ENCODE measurements at regions not wholly inside any gene's neighbourhood (a gene's known extent, or its start where the extent isn't known, plus 50 kb on each side); places are given as distances from the start of the nearest gene placed in this dataset.

DNA sequence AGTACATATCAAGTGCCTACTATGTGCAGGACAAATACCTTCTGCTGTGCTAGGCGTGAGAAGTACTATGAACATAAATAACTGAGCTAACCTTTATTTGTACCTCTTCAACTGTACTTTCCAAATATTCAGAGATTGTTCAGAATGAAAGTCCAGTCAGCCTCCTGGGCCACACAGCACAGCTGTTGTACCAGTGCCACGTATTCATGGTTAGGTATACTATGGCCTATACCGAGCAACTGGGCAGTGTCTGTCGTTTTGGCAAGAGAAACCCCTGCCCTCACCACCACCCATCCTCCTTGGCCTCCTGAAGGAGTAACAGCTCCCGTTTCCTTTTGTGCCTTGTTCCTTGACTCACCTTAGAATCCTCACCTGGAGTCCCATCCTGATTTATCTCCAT is 53.0 kb downstream of the RASSF10 start:
- Mint-ChIP-seq H3K27me3 (peaks cover 25% of the 10 kb centered on the region), H3K9me3 (peaks cover 4% of the 10 kb centered on the region), H3K4me3 (no peak overlapping the region), H3K36me3 (ENCODE audit: low read depth) (no peaks in the 10 kb centered on the region), H3K4me1 (no peaks in the 10 kb centered on the region), H3K27ac (no peak overlapping the region)
- ATAC-seq: no peak
- no peak for DNase-seq

DNA sequence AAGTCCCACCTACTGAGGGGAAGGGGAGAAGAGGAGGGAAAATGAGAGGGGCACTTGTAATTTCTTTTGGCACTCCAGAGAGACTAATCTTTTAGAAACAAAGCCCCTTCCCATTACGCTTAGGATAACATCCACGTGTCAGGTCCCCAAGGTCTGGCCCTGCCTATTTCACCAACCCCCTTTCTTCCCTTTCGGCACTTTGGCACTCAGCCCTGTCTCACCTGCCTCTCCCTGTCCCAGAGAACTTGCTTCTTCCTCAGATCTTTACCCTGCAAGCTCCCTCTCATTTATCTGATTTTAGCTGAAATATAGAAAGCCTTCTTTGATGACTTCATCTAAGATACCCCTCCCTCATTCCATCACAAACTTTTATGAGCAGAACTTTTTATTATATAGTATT is 55.5 kb downstream of the RASSF10 start:
- ATAC-seq (no peak), DNase-seq (no peak)
- Mint-ChIP-seq H3K27me3 (peaks cover 21% of the 10 kb centered on the region), H3K4me3 (no peak overlapping the region), H3K4me1 (no peaks in the 10 kb centered on the region), H3K36me3 (ENCODE audit: low read depth) (no peaks in the 10 kb centered on the region), H3K27ac (no peak overlapping the region), H3K9me3 (peaks cover 4% of the 10 kb centered on the region)

DNA sequence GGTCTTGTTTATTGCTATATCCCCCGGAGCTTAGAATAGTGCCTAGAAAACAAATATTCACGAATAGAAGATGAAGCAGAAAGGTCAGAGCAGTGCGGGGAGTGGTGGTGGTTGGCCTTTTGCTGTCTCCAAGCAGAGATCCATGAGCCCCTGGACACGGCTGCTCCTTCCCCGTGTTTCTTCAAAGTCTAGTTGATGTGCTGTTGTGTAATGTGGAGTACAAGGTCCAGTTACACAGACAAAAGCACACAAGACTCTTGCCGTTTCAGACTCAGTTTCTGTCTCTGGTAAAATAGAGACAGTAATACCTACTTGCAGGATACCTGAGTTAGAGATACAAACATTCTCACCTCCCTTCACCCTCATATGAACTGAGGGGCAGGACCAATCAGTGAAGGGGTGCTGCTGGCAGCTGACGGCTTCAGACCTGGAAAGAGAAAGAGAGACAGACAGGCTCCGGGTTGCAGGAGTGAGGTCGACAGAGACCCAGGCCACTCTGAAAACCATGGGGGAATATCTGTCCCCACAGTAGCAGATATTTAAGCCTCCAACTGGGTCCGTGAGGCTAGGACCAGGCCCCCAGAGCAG is 56.2 kb downstream of the RASSF10 start:
- Mint-ChIP-seq H3K27me3 (peaks cover 21% of the 10 kb centered on the region), H3K27ac (no peak overlapping the region), H3K4me3 (no peak overlapping the region), H3K36me3 (ENCODE audit: low read depth) (no peaks in the 10 kb centered on the region), H3K9me3 (peaks cover 4% of the 10 kb centered on the region), H3K4me1 (no peaks in the 10 kb centered on the region)
- DNase-seq (no peak), ATAC-seq (no peak)

DNA sequence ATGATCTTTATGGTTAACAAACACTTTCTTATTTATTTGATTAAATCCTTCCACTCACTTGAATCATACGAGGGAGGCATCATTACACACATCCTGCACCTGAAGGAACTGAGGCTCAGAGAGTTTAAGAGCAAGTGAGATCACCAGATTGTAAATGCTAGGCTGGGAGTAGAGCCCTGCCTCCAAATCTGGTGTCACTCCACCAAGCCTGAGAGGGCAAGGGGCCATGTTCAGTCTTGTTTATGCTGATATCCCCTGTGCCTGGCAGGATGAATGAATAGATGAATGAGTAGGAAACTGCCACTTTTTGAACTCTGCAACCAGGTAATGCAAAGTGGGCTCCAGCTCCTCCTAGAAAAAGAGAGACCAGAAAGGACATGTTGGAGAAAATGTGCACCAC is 59.1 kb downstream of the RASSF10 start:
- Mint-ChIP-seq H3K27ac (no peak overlapping the region), H3K27me3 (peaks cover 19% of the 10 kb centered on the region), H3K9me3 (peaks cover 4% of the 10 kb centered on the region), H3K4me3 (no peak overlapping the region), H3K36me3 (ENCODE audit: low read depth) (no peaks in the 10 kb centered on the region), H3K4me1 (no peaks in the 10 kb centered on the region)
- ATAC-seq: no peak
- no peak for DNase-seq

DNA sequence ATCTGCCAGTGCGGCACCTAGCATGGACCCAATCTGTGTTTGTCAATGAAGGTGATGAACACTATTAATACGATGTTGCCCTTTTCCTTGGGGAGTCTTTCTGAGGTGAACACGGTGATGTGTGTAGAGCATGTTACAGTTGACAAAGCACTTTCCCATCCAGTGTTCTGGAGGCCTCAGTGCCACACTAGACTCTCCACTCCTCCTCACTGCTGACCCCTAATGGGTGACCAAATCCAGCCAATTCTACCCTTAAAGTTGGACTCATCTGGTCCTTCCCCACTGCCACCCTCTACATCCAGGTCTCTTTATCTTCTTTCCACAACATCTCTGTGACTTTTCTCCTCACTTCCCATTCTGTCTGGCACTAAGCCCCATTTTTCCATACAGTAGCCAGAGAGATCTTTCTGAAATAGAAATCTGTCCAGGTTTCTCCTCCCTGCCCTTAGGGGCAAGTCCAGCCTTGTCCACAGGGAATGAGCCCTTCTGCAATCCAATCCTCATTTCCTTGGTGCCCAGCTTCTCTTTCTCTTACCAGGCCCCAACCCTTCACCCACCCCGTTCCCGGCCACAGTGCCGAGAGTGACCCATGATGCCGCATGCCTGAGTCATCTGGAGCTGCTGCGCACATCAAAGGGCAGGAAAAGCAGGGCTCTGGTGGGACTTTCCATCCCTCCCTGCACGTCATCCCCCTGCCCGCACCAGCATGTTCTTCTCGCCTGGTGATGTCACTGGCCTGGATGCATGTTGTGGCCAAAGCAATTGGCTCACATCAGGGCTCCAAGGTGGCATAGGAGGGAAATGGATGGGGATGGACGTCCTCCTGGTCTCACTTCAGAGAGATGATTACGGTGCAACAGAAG is 64.2 kb downstream of the RASSF10 start:
- no peak for ATAC-seq
- H3K4me1 Mint-ChIP-seq: no peaks in the 10 kb centered on the region
- H3K36me3 Mint-ChIP-seq (ENCODE audit: low read depth): no peaks in the 10 kb centered on the region
- no peak overlapping the region for H3K27ac Mint-ChIP-seq
- H3K27me3 Mint-ChIP-seq: peaks cover 9% of the 10 kb centered on the region
- H3K4me3 Mint-ChIP-seq: no peak overlapping the region
- H3K9me3 Mint-ChIP-seq: no peaks in the 10 kb centered on the region
- no peak for DNase-seq

DNA sequence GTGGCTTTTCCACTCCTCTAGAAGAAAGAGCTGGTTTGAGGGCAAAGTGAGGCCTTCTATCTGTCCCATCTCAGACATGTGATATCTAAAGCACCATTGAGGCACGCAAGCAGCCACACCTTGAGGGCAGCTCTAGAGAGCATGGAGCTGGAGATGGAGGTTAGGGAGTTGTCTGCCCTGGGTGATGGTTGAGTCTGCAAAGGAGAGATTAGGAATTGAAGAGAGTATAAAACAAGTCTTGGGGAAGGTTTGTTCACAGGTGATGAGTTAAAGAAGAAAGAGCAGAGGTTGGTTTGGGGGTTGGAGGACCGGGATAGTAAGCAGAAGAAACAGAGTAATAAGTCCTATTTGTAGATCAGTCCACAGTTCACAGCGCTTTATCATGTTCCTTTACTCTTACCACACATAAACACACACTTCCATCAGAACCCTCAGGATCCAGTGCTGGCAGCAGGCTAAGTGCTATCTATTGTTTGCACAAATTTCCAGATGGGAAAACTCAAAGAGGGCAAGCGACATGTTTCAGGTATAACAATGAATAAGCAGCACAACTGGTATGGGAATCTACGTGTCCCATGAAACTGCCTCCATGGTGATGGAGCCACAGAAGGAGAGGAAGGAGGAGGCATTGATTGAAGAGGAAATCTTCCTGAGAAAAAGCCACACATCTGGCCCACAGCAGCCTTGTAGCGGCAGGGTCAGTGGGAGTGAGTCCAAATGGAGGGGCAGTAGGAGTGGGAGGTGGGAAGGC is 65.8 kb downstream of the RASSF10 start:
- Mint-ChIP-seq H3K27me3 (peaks cover 20% of the 10 kb centered on the region), H3K9me3 (no peaks in the 10 kb centered on the region), H3K4me3 (no peak overlapping the region), H3K27ac (no peak overlapping the region), H3K36me3 (ENCODE audit: low read depth) (no peaks in the 10 kb centered on the region), H3K4me1 (no peaks in the 10 kb centered on the region)
- DNase-seq (no peak), ATAC-seq (no peak)

DNA sequence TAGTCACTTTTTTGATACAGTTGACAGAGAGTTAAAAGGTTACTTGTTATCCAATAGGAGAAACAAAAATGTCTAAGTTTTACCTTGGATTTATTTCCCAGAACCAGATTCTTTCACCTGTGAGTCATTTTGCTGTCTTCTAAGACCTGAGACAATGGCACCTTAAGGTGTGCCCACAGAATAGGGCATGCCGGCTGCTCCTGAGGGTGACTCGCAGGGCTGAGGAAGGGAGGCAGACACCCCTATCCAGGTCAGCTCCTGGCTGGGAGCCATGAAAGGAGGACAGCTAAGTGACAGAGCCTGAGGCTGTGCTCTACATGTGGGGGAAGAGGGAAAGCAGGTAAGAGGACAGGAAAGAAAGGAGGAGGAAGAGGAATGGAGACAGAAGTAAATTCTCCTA is 67.8 kb downstream of the RASSF10 start:
- Mint-ChIP-seq H3K4me1 (no peaks in the 10 kb centered on the region), H3K27ac (no peak overlapping the region), H3K9me3 (no peaks in the 10 kb centered on the region), H3K36me3 (ENCODE audit: low read depth) (no peaks in the 10 kb centered on the region), H3K4me3 (no peak overlapping the region), H3K27me3 (peaks cover 25% of the 10 kb centered on the region)
- ATAC-seq (no peak), DNase-seq (no peak)

DNA sequence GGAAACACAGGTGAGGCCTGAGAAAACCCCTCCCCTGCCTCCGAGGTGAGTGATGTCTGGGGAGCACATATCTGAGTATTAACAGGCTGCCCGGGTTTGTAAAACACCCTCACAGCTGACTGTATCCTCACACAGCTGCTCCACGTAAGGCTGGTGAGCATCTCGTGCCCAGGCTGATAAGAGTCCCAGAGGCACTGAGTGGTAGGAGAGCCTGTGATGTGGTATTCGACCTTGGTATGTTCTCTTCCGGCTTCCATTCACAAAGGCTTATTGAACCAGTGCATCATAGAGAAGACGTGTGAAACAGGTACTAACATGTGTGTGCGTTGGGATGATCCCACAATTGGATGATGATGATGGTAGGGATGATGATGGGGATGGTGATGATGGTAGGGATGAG is 71.7 kb downstream of the RASSF10 start:
- Mint-ChIP-seq H3K27me3 (peaks cover 39% of the 10 kb centered on the region), H3K36me3 (ENCODE audit: low read depth) (no peaks in the 10 kb centered on the region), H3K4me1 (no peaks in the 10 kb centered on the region), H3K27ac (no peak overlapping the region), H3K9me3 (peaks cover under 1% of the 10 kb centered on the region), H3K4me3 (no peak overlapping the region)
- ATAC-seq (no peak), DNase-seq (no peak)

DNA sequence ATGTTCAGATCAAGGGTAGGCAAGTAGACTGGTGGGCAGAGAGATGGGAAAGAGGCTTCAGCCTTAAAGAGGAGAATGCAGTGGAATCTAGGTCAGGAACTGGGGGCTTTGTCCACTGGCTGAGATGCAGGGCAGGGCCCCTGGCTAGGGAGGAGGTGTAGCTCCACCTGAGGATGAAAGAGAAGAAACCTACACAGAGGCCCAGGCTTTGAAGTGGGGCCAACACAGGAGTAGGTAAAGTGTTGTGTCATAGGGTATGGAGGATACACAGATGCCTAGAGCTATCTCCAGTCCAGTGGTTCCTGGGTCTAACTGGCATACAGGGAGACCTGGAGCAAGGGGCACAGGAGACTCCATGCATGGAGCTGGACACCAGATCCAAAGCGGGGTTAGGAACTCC is 73.5 kb downstream of the RASSF10 start:
- Mint-ChIP-seq H3K9me3 (peaks cover 5% of the 10 kb centered on the region), H3K27ac (no peak overlapping the region), H3K27me3 (peaks cover 48% of the 10 kb centered on the region), H3K4me1 (no peaks in the 10 kb centered on the region), H3K36me3 (ENCODE audit: low read depth) (no peaks in the 10 kb centered on the region), H3K4me3 (no peak overlapping the region)
- no peak for DNase-seq
- ATAC-seq: no peak

DNA sequence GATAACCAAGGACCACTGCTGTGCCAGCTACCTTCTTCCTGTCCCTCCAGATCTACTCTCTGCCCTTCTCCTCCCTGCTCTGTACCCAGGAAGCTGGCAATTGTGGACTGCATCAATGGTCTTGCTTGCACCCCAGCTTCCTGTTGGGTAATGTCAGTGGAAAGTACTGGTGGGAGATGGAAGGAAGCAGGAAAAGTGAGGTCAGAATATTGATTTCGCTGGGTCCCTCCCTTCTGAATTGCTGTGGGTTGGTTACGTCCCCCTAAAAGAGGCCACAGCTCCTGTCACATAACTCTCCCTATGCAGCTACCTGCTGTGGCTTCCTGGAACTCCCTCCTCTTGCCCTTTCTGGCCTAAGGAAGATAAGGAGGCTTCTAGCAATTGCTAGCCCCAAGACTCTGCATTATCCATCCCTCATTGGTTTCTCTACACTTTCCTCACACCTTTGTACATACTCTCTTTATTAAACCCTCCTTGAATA is 81.2 kb downstream of the RASSF10 start:
- Mint-ChIP-seq H3K9me3 (peaks cover 11% of the 10 kb centered on the region), H3K36me3 (ENCODE audit: low read depth) (no peaks in the 10 kb centered on the region), H3K4me1 (no peaks in the 10 kb centered on the region)

DNA sequence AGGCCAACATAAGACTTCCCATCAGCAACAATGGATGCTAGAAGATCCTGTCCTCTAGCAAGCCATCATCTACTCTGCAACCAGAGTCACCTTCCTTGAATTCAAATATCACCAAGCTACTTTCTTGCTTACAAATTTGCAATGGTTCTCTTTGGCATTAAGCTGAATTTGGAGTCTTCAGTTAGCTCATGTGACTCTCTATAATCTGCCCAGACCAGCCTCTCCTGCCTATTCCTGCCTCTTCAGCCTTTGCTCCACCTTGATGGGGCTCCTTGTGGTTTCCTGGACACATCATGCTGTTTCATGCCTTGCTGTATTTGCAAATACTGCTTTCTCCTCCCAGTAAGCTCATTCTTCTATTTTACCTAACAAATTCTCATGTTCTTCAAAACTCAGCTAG is 82.3 kb downstream of the RASSF10 start:
- DNase-seq (no peak), ATAC-seq (no peak)
- H3K4me1 Mint-ChIP-seq: no peaks in the 10 kb centered on the region
- H3K4me3 Mint-ChIP-seq: no peak overlapping the region
- H3K27ac Mint-ChIP-seq: no peak overlapping the region
- H3K9me3 Mint-ChIP-seq: peaks cover 6% of the 10 kb centered on the region
- H3K27me3 Mint-ChIP-seq: peaks cover 10% of the 10 kb centered on the region
- H3K36me3 Mint-ChIP-seq (ENCODE audit: low read depth): no peaks in the 10 kb centered on the region

More for the DNA sequence above, 81.2 kb downstream of the RASSF10 start:
- Mint-ChIP-seq H3K27ac (no peak overlapping the region), H3K27me3 (peaks cover 13% of the 10 kb centered on the region), H3K4me3 (no peak overlapping the region)
- DNase-seq (no peak), ATAC-seq (no peak)

DNA sequence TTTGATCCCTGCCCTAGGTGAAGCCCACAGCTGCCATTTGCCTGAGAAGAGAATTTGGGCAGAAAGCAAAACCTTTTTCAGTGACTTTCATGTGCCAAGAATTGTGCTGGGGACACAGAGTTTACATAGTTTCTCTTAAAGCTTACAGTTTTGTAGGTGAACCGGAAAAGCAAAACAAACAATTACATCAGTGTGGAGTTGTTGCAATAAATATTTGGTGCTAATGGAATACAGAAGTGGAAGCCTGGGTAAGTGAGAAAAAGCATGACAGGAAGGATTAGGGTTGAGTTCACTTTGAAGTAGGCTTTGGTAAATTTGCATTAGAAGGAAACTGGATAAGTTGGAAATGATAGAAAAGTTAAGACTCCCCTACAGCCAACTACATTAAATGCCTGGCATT is 82.7 kb downstream of the RASSF10 start:
- Mint-ChIP-seq H3K27me3 (peaks cover 10% of the 10 kb centered on the region), H3K27ac (no peak overlapping the region), H3K9me3 (peaks cover 6% of the 10 kb centered on the region), H3K36me3 (ENCODE audit: low read depth) (no peaks in the 10 kb centered on the region), H3K4me3 (no peak overlapping the region), H3K4me1 (no peaks in the 10 kb centered on the region)
- ATAC-seq (no peak), DNase-seq (no peak)

DNA sequence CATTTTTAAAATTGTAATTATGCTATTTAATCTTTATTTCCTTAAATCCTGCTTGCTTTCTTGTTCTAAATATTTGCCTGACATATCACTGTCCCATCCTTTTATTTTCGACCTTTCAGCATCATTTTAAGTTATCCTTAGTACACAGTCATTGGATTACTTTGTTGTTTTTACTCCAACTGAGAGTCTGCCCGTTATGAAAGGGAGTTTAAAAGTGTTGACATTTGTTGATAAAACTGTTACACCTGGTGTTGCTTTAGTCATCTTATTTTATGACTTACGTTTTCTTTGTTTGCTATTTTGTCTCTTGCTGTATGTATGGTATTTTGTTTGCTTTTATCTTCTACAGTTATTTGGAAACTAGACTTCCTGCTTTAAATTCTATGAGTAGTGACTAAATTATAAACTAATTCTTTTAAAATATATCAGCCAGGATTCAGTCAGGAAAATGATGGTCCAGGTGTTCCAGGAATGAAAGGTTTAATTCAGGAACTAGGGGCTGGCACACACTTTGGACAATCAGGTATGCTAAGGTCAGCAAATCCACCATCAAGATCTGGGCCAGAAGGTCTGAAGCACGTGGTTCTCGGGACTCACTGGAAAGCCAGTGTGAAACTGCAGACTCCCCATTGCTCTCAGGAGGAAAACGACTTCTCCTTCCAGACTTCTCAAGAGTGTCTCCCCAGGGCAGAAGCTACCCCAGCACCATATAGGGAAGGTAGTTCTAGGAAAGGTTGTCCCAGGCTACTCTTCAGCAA is 86.0 kb downstream of the RASSF10 start:
- Mint-ChIP-seq H3K27ac (no peak overlapping the region), H3K9me3 (no peaks in the 10 kb centered on the region), H3K4me1 (no peaks in the 10 kb centered on the region), H3K4me3 (no peak overlapping the region), H3K27me3 (peaks cover 4% of the 10 kb centered on the region), H3K36me3 (ENCODE audit: low read depth) (no peaks in the 10 kb centered on the region)
- ATAC-seq (no peak), DNase-seq (no peak)

DNA sequence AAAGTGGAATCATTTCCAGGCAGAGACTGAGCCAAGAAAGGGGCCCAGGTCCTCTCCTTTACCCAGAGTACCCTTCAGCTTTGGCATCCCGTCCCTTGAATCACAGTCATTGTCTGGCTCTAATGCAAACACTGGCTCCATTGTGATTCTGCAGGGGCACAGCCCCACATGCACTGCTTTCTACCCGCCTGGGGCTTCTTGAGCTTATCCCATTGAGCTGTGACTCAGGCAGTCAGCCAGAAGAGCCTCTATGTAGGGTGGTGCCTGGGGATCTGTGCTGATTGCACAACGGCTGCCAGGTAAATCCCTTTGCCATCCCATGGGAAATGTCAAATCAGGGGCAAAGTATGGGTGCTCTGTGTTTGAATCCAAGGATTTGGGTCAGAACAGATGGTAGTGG is 88.9 kb downstream of the RASSF10 start:
- Mint-ChIP-seq H3K27me3 (peaks cover 8% of the 10 kb centered on the region), H3K9me3 (no peaks in the 10 kb centered on the region), H3K4me1 (no peaks in the 10 kb centered on the region), H3K4me3 (no peak overlapping the region), H3K27ac (no peak overlapping the region), H3K36me3 (ENCODE audit: low read depth) (no peaks in the 10 kb centered on the region)
- ATAC-seq (no peak), DNase-seq (no peak)

Data from activated naive CD8-positive, alpha-beta T cell treated with anti-CD3 and anti-CD28 coated beads, Interleukin-2, amount 50 U/mL, for 24 hours (primary cell).